GM18507 (cell line): ENCODE measurements at regions not wholly inside any gene's neighbourhood (a gene's known extent, or its start where the extent isn't known, plus 50 kb on each side); places are given as distances from the start of the nearest gene placed in this dataset.
"Not testable (repeated sequence)": the region's sequence is repeated elsewhere in the genome, so short reads cannot be mapped to it uniquely, and the experiment has no call there.

Source experiments
- DNase-seq: peaks from one replicate; pipeline ENCODE4 v3.0.0; 2011; ENCODE audit warnings: low read depth; ENCODE audit not compliant: insufficient read length; ENCODE audit errors: extremely low spot score
- FAIRE-seq: peaks from 2 replicates; lab custom pipeline; 2011; peaks lifted over from hg19 to GRCh38; lab: Jason Lieb, UNC

- FAIRE-seq (no peak), DNase-seq (no peak)
These were observed 56.3 kb downstream of the FOXI3 start for GRCh38 chr2:88396209-88396608.

GRCh38 chr2:88377641-88377991, 74.9 kb downstream of the FOXI3 start:
- no peak for DNase-seq
- no peak for FAIRE-seq

DNA sequence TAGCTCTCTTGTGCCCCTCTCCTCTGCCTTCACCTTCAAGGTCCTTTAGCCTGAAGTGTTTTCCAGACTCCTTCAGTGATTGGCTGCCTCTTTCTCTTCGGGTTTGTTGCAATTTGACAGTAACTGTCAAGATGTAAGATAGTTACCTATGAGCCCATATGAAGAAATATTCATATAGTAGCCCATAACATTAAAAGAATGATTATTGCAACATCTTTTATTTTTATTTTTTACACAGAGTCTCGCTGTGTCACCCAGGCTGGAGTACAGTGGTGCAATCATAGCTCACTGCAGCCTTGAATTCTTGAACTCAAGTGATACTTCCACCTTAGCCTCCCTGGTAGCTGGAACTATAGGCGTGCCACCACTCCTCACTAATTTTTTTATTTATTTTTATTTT, 80.5 kb downstream of the FOXI3 start:
- DNase-seq, result no peak
- no peak for FAIRE-seq

DNA sequence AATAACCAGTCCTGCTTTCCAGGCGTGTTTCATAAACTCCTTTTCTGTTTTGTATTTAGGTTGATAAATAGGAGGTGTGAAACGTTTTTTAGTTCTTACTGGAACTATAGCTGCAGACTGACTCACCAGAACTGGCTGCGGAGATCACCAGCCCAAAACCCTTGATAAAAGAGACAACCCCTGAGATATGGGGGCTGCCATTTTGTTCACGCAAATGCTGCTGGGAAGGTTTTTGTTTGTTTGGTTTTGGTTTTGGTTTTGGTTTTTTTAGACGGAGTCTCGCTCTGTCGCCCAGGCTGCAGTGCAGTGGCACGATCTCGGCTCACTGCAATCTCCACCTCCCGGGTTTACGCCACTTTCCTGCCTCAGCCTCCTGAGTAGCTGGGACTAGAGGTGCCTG, 87.1 kb downstream of the FOXI3 start:
- FAIRE-seq, DNase-seq: not testable (repeated sequence)

DNA sequence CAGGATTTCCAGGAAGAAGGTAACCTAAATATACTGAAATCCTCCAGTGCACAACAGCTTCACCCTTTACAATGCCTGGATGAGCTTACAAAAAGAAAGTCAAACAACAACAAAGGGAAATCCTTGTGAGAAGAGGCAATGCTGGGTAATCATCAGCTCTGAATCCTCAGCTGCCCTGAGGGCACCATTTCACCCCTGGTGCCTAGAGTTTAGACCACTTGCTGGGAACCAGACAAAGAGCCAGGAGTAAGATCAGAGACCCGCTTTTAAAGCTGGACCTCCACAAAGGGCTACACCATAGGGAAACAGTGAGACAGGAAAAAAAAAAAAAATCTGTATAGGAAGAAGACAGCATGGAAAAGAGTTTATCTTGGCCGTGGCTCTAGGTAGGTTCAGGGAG, 97.0 kb downstream of the FOXI3 start:
- no peak for DNase-seq

DNA sequence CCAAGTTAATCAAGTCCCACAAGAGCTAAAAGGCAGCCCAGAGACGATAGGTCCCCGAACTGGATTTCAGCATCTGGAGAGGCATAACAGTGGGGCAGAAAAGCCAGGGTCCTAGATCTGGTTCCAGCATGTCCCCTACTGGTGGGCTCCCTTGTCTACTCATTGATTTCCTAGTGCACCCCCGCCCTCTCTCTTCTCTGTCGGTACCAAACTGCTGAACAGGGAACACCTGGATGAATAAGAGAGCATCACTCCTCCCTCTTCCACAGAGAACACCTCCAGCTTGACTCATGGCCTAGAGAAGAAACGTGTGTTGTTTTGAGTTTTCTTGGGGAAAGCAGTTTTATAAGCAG, 101.3 kb downstream of the FOXI3 start:
- no peak for DNase-seq
- FAIRE-seq, result no peak

More for the DNA sequence above, 97.0 kb downstream of the FOXI3 start:
- FAIRE-seq, result no peak

GRCh38 chr2:88350331-88351248, 101.9 kb downstream of the FOXI3 start:
- FAIRE-seq, result no peak
- DNase-seq, result no peak

DNA sequence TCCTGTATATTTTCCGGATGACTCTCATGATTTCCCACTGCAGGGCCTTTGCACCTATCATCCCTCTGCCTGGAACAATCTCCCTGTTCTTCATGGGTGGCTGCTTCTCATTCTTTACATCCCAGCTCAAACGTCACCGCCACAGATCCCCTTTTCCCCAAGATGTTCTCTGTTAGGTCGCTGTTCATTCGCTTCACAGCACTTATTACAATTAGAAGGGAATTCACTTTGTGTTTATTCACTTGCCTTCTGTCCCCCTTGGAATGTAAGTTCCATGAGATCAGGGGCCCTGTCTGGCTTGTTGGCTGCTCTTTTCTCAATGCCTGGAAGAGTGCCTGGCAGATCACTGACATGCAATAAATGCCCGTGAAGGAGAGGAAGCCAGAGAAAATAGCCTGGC, 106.7 kb downstream of the FOXI3 start:
- FAIRE-seq (no peak), DNase-seq (no peak)

DNA sequence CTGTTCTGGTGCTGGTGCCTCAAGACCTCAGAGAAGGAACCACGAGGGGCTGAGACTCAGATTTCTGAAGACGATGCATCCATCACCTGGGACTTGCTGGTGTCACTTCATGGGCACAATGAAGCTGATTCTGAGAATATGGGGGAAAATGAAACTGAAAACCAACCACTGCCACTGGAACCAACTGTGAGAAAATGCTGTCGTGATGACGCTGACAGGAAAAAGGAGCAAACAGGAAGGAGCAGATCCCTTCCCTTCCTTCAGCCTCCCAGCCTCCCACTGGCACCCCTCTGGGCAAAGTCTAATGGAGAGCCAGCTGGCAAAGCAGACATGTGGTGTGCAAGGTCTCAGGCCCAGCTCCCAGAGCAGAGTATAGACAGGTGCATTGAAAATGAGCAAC, 109.7 kb downstream of the FOXI3 start:
- no peak for FAIRE-seq
- DNase-seq, result no peak

- DNase-seq (no peak), FAIRE-seq (no peak)
These were observed 118.1 kb downstream of the FOXI3 start for GRCh38 chr2:88334418-88334817.

GRCh38 chr2:88331239-88331638, 121.3 kb downstream of the FOXI3 start:
- DNase-seq (no peak), FAIRE-seq (no peak)

- FAIRE-seq, result peak; percentile 81
- DNase-seq, result no peak
These were observed 122.5 kb downstream of the FOXI3 start for GRCh38 chr2:88329815-88330603.

- no peak for DNase-seq
- no peak for FAIRE-seq
These were observed 130.8 kb downstream of the FOXI3 start for GRCh38 chr2:88321449-88322248.

DNA sequence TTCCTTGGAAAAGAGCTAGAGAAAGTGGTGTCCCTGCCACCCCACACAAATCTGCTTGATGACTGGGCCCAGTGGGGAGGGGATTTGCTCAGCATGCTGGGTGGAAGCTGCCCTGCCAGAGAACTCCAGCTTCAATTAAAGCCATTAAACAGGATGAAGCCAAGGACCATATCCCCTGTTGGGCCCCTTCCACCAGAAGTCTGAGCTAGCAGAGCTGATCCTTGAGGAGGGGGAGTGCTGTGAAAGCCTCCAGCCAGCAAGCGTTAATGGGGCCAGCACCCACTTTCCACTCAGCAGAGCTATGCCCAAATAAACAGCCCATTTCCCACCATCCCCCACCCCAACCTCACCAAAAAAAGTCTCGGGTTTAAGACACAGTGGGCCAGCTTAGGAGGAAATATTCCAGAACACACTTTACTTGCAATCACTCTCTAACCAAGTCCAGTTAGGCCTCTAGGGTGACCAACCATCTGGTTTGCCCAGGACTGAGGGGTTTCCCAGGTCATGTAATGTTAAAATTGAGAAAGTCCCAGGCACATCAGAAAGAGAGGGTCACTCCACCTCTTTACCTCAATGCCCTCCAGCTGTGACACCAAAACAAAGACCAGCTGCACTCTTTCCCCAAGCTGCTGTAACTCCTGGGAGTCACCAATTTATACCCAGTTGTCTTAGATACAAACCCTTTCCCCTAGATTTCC, 132.3 kb downstream of the FOXI3 start:
- DNase-seq (no peak), FAIRE-seq (no peak)

GRCh38 chr2:88318956-88319330, 133.6 kb downstream of the FOXI3 start:
- DNase-seq (no peak), FAIRE-seq (no peak)

GRCh38 chr2:88318071-88318955, 134.2 kb downstream of the FOXI3 start:
- FAIRE-seq (no peak), DNase-seq (no peak)

DNA sequence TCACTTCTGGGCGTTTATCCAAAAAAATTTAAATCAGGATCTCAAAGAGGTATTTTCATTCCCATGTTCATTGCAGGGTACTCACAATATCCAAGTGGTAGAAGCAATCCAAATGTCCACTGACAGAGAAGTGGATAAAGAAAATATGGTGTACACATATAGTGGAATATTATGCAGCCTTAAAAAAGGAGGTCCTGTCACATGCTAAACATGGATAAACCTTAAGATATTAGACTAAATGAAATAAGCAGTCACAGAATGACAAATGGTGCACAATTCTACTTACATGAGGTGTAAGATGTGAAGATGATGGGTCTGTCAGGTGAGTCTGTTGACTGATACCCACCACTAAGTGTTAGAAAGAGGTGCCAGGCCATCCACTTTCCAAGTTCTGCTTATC, 140.6 kb downstream of the THNSL2 start:
- FAIRE-seq, result no peak

DNA sequence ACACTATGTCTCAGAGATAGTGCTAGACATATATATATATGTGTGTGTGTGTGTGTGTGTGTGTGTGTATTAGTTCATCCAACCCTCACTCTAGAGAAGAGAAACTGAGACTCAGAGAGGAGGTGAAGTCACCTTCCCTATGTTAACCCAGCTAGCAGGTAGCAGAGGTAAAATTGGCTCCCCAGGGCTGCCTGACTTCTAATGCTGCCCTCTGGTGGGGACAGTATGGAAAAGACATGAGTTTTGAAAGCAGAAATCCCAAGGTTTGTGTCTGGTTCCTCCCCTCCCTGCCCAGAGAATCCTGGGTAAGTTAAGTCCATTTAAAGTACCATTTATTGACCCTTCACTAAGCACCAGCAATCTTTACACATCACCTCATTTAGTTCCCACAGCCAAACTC, 137.7 kb downstream of the THNSL2 start:
- FAIRE-seq (peak; percentile 18), DNase-seq (no peak)

More for the DNA sequence above, 140.6 kb downstream of the THNSL2 start:
- no peak for DNase-seq

DNA sequence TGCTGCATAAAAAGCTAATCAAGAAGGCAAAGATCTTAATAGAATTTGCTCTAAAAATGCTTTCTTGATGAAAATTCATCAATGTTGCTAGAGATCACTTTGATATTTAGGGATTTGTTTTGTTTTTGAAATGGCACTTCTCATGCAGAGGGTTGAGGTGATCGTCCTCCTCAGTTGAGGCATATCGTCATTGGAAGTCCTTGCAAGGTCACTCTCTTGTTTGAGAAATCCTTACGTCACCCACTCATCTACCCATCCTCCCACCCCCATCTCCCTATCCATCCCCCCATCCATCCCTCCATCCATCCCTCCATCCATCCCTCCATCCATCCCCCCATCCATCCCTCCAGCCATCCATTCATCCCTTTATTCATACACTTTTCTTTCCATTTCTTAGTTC, 133.7 kb downstream of the THNSL2 start:
- no peak for FAIRE-seq

More for the DNA sequence above, 133.7 kb downstream of the THNSL2 start:
- DNase-seq, result no peak
